ENCODE measurements at regions not wholly inside any gene's neighbourhood (a gene's known extent, or its start where the extent isn't known, plus 50 kb on each side); places are given as distances from the start of the nearest gene placed in this dataset.
A peak's percentile ranks its signal among the peaks of the same experiment; 100 is the strongest.
"Not testable (repeated sequence)": the region's sequence is repeated elsewhere in the genome, so short reads cannot be mapped to it uniquely, and the experiment has no call there.

DNA sequence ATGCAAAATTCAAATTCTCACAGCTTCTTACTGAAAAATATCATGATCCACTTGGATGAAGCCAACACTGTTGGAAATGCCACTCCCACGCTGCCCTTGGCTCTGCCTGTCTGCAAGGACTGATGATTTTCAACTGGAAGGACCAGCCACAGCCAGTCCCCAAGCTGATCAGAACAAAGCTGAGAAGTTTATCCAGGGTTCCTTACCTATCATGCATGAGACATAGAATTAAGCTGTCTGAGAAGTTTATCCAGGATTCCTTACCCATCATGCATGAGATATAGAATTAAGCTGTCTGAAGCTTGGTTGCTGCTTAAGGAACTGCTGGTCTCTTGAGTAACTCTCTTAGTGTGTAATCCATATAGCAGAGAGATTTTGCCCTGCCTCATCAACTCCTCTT, 159.8 kb upstream of the TMEM260 start:
- FAIRE-seq (no peak), DNase-seq (ENCODE audit: insufficient read length, low spot score) (no peak)

DNA sequence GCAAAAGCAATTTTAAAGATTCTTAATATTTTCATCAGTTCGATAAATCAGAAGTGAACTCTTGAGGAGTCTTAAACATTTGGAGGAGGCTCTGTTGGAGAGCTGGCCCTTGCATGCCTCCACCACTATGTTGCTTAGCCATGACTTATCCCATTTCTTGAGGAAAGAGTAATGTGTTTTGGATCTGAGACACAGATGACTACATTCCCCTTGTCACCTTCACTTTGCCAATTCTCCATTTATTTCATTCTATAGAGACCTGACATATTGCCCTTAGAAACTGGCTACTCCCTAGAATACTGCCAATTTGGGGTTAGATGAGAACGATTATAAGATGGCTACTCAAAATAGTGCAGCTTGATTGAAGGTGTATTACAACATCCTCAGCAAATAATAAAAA, 157.4 kb upstream of the TMEM260 start:
- DNase-seq (ENCODE audit: insufficient read length, low spot score) (no peak), FAIRE-seq (no peak)

DNA sequence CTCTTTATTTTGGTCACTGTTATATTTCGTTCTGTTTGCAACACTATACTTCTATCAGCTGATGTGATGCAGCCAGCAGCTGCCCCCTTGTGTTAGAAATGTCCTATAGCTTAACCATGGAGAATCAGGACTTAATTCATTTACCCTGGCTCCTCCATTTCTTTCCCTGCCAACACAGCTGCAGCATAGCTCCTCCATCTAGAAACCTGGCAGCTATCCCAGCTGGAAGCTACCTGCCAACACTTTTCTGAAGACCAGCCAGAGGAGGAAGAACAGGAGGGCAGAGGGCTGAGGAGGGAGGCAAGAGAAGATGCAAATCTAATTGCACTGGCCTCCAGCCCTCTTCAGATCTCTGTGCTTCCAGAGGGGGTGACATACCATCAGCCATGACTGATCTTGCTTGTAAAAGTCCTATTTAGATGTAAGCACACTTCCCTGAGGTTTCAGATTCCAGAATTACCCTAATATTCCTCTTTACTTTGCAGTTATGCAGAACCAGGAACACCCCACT, 156.8 kb upstream of the TMEM260 start:
- DNase-seq (ENCODE audit: insufficient read length, low spot score) (no peak), FAIRE-seq (no peak)

DNA sequence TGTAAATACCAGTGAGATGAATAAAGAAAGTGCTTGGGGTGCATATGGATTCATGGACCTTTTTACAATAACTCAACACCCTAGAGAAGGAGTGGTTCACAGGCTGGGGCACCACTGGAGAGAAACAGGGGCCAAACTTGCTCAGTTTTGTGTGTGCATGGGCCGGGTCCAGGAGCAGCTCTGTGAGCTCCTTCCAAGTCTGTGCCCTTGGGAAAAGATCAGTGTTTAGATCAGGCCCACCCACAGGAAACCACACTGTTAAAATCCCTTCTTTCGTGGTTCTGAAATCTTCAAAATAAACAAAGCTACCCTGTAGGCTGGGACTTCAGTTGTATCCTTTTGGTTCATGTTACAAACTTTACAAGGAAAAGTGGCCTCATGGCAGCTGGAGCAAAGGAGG, 156.1 kb upstream of the TMEM260 start:
- no peak for DNase-seq (ENCODE audit: insufficient read length, low spot score)
- no peak for FAIRE-seq

DNA sequence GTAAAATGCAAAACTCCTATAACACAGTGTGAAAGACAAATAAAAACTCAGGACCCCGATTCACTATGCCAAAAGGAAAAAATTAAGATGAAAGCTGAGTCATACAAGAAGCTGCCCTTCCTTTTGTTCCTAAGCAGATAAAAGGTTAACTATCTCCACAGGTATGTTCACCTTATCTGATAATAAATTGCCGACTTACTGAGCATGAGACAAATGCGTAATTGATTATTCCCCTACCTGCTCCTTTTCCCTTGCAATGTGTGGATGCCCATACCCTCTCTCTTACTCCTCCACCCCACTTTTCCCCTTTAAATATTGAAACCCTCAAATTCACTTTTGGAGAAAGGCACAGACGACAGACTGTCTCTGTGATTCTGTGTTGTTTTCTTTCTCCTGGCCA, 148.6 kb upstream of the TMEM260 start:
- no peak for DNase-seq (ENCODE audit: insufficient read length, low spot score)
- no peak for FAIRE-seq

DNA sequence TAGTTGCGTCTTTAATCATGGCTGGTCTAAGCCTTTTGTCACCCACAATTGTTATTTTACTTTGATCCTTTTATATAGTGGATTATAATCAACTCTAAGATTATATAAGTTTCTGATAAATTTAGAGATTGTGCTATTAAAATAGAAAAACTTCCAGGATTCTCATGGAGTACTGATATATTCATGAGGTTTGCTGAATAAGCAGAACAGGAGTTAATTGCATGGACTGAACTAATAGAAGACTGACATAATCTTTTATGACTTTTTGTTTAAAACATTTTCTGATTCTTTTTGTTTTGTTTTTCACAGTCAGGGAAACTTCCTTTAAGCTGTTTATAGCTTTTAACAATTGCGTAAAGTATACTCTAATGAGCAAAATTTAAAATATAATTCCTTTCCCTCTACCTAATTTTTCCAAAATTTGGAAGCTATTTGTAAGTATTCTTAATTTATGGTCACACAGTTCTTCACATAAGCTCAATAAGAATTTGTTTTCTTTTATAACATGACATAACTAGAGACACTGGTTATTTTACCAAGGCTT, 129.9 kb upstream of the TMEM260 start:
- DNase-seq (ENCODE audit: insufficient read length, low spot score) (no peak), FAIRE-seq (no peak)

DNA sequence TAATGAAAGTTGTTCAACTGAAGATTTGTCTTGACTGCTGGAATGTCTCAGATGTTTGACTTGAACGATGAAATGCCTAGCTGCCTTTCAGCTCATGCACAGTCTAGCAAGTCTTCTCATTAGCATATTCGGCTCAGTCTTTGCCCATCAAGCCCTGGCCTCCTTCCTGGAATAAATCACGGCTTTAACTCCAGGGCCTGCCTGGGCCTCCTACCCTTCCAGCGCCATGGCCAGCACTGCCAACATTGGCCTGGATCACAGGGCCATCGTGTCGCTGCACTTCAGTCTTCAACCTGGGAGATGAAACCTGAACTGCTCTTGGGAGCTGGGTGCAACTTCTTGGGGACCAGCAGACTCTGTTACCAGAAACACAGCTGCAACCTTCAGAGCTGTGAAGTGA, 126.7 kb upstream of the TMEM260 start:
- FAIRE-seq (no peak), DNase-seq (ENCODE audit: insufficient read length, low spot score) (no peak)

DNA sequence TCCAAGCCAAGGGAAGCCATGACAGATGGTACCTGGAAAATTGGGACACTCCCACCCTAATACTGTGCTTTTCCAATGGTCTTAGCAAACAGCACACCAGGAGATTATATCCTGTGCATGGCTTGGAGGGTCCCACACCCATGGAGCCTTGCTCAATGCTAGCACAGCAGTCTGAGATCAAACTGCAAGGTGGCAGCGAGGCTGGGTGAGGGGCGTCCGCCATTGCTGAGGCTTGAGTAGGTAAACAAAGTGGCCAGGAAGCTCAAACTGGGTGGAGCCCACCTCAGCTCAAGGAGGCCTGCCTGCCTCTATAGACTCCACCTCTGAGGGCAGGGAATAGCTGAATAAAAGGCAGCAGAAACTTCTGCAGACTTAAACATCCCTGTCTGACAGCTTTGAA, 124.9 kb upstream of the TMEM260 start:
- not testable (repeated sequence) for DNase-seq (ENCODE audit: insufficient read length, low spot score); FAIRE-seq

DNA sequence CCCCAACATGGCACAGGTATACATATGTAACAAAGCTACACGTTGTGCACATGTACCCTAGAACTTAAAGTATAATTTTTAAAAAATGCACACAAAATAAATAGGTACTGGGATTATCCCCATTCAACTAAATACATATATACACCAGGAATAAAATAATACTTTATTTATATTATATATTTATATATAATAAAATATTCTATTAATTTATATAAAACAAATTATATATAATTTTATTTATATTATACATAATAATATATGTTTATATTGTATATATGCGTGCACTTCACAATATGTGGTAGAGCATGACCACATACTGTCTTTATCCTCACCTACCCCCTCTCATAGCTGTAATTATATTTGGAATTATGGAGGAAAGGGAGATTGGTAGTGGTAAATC, 119.1 kb upstream of the TMEM260 start:
- no peak for DNase-seq (ENCODE audit: insufficient read length, low spot score)
- FAIRE-seq = no peak

DNA sequence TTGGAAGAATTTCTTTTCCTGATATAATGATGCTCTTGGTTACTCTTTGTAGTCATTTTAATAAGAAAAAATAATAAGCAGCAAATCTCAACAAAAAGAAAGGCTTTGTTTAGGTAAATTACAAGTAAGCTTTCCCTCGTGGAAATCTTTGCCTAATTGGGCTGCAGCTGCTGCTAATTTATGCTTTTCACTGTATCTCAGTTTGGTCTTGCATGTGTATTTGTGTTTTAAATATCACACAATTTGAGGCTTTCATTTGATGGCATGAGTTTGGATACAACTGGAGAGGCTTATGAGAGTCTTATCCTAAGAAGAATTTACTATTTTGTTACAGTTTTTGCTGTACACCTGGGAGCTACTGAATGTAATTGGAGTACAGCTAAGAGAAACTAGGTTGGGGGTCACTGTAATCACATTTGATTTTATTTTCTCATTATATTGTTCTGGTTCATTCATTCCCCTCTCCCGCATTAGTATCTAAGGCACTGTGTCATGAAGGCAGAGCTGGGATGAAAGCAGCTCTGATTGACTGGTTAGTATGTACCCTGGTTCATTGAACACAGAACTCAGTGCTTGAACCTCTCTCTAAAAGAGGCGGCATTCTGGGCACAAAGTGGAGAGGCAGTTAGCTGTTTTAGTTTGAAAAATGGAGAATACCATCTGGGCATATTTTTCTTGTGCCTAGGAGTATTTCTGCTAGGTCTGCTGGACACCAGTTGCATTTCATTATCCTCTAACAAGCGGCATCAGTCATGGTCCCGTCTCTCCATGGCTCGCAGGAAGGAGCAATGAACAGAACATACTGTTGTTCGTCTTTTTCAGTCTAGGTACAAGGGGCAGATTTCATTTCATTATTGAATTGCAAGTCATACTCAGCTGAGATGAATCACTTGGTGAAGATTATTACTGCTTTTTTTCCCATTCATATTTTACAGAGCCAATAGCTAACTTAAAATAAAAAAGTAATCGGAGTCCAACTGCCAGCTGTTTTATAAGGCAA, 118.0 kb upstream of the TMEM260 start:
- DNase-seq (ENCODE audit: insufficient read length, low spot score) (no peak), FAIRE-seq (no peak)

DNA sequence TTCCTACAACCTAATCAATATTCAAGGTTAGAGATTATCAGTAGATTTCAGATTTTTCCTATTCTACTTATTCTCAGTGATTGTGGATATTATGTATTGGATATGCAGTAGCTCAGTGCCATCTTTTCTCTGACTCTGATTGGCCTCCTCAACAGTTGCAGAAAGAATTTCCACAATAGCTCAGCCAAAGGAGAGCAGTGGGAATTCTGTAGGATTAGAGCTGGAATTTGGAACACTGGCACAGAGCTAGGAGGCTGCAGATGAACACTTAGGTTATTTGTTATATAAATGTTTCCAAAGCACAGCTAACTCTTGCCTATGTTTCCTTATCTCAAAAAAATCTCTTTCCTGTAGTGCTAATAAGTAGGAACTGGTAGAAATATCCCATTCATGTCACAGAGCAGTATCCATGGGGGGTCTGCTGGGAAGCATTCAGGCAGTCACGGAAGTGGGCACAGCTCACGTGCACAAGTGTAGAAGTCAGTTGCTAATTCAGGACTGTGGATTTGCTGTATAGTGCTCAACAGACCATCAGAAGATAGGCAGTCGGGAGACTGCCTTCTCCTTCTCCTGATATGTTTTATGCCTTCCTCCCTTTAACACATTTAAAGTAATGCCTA, 116.2 kb upstream of the TMEM260 start:
- FAIRE-seq (no peak), DNase-seq (ENCODE audit: insufficient read length, low spot score) (no peak)

DNA sequence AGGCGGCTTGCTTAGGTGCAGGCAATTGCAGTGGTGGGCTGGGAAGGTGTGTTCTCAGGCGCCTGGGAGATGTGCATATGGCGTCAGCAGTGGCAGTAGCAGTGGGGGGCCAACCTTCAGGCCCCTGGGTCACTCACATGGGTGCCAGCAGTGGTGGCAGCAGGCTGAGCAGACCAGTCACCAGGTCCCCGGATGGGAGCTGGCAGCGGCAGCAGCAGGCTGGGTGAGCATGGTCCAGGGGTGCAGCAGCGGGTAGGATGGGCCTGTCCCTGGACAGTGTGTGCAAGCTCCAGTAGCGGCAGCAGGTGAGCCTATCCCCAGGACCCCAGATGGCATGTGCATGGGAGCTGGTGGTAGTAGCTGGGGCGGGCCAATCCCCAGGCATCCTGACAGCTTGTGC, 108.5 kb upstream of the TMEM260 start:
- FAIRE-seq (no peak), DNase-seq (ENCODE audit: insufficient read length, low spot score) (no peak)

DNA sequence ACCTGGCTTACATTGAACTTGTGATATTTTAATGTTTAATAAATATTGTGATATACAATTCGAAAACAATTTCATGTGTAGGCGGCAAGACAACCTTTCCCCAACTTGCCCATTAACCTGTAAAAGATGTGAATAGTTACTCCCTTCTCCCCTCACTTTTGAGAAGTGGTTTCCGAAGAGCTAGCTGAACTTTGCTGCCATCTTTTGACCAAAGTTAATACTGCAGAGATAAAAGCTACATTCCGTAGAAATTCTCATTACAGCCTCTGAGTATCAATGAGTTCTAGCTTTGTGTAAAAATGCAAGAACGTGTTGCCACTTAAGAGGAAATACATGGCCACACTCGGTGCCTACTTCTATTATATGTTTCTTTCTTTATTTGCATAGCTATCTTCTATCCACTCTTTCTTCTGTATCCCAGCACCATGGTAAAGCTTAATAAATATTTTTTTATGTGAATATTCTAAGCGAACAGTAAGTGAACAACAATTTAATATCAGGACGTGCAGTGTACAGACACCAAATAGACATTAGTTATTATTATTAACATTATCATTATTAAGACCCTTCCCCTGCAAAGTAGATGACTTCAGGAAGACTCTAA, 105.1 kb upstream of the TMEM260 start:
- DNase-seq (ENCODE audit: insufficient read length, low spot score) (peak; percentile 16), FAIRE-seq (peak; percentile 70)

DNA sequence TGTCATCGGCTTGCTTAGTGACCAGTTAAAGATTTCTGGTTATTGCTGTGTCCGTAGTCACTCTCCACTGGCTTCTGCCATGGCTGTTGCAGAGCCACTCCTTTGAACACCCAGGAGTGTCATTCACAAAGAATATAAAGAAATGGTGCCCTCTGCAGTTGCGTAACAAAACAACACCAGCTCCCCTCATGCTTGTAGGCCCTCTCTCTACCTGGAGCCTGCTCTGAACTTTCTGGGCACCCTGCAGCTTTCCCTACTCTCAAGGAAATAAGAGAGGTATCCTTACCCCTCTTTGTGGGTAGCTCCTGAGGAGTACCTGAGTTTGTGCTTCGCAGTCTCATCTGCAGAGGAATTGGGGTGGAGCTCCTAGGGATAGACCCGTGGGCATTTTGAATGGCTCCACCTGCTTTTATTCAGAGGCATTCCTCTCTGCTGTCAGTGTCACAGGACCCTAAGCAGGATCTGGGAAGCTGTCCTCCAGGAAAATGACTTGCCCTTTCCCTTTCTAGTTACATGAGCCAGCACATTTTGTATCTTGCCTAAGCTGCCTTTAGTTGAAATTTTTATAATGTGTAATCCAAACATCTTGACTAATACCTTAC, 97.2 kb upstream of the TMEM260 start:
- DNase-seq (ENCODE audit: insufficient read length, low spot score) = no peak
- no peak for FAIRE-seq

DNA sequence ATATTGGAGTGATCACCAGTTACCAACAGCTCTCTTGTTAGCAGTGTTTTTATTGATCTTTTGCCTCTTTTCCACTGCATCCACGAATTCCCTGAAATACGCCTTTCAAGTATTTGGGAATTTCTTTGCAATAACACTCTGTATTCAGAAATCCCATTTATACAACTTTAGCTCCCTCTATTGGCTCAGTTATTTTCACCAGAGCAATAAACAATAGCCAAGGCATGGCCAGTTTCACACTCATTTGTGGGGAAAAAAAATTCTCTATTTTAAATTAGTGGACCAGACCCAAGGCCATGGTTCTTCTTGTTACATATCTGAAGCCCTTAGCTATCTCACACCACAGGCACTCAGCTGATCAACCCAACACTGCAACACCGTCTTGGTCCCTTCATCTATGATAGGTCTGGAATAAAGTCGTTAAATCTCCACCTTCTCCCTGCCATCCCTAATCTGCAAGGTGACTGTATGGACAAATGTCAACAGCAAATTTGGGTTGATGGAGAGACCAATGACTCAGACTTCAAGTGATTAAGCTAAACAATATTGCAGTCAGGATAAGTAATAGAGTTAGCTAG, 92.4 kb upstream of the TMEM260 start:
- DNase-seq (ENCODE audit: insufficient read length, low spot score) = no peak
- FAIRE-seq = no peak

DNA sequence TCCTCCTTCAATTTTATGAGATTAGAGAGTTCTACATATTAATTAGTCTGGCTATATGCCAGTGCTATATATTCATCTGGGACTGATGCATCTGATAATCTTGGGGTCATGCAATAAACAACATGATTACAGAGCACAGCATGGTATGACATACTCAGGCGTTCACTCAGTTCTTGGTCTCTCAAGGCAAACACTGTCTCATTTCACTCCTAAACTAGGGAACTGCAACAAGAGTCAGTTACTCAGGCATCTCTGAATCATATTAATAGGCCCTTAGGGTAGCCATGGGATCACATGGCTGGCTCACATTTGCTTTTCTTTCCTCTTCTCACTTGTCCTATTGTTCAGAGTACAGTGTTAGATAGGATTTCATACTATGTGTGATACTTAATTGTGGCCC, 91.8 kb upstream of the TMEM260 start:
- no peak for DNase-seq (ENCODE audit: insufficient read length, low spot score)
- no peak for FAIRE-seq

DNA sequence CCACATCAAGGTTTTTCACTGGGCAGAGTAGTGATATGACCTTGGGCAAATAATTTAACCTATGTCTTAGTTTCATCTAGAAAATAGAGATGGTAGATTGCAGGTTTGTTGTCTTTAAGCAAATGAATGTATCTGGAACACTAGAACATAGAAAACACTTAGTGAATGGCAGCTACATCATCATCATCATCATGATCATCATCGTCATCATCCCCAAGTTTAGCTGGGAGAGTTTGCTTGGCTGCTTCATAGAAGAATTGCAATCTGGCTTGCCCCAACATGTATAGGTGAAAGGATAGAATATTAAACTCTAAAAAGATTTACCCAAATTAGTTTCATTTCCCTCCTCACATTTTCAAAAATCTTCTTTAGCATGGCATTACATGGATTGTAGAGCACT, 91.3 kb upstream of the TMEM260 start:
- FAIRE-seq (no peak), DNase-seq (ENCODE audit: insufficient read length, low spot score) (no peak)

DNA sequence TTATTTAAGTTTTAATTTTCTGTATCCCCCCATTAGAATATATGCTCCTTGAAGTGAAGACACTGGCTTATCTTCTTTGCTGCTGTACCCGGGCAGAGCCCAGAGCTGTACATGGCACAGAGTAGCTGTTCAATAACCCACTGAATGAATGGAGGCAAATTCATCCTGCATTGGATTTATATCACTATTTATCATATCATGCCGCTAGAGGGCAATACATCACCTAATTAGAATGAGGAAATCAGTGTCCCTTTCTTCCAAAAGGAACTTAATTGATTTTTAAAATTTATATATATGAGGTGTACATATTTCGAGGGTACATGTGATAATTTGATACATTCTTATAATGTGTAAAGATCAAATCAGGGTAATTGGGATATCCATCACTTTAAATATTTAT, 89.2 kb upstream of the TMEM260 start:
- peak; percentile 64 for FAIRE-seq
- no peak for DNase-seq (ENCODE audit: insufficient read length, low spot score)

DNA sequence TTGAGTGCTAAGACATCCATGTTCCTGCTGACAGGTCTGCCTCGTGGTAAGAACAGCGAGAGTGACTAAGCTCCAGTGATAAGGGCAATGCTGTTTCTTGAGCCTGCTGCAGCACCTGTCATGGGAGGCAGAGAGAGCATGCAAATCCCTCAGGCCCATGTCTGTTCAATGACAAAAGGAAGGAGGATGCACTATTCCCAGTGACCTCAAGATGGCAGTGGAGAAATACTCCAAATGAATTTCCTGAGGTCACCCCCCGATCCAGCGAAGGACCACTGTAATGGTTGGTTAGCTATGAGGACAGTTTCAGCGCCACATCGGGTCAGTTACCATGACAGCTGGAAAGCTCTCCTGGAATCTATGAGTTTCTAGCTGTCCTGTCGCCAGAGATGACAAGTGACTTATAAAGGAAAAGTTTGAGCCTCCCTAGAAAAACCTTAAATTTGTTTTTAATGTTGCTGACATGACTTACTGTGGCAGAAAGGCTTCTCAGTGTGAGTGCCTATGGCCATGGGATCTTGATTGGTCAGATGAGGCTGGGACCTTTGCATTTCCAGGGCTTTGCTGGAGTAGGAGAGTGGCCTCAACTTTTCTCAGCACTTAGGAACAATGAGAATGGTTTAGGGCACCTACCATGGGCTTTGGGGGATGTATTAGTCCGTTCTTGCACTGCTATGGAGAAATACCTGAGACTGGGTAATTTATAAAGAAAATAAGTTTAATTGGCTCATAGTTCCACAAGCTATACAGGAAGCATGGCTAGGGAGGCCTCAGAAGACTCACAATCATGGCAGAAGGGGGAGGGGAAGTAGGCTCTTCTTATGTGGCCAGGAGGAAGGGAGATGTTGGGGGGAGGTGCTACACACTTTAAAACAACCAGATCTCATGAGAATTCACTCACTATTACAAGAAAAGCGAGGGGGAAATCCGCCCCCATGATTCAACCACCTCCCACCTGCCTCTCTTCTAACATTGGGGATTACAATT, 88.0 kb upstream of the TMEM260 start:
- DNase-seq (ENCODE audit: insufficient read length, low spot score) (peak; percentile 13), FAIRE-seq (peak; percentile 23)
